ENCODE measurements at regions not wholly inside any gene's neighbourhood (a gene's known extent, or its start where the extent isn't known, plus 50 kb on each side); places are given as distances from the start of the nearest gene placed in this dataset.
"Not testable (repeated sequence)": the region's sequence is repeated elsewhere in the genome, so short reads cannot be mapped to it uniquely, and the experiment has no call there.

DNA sequence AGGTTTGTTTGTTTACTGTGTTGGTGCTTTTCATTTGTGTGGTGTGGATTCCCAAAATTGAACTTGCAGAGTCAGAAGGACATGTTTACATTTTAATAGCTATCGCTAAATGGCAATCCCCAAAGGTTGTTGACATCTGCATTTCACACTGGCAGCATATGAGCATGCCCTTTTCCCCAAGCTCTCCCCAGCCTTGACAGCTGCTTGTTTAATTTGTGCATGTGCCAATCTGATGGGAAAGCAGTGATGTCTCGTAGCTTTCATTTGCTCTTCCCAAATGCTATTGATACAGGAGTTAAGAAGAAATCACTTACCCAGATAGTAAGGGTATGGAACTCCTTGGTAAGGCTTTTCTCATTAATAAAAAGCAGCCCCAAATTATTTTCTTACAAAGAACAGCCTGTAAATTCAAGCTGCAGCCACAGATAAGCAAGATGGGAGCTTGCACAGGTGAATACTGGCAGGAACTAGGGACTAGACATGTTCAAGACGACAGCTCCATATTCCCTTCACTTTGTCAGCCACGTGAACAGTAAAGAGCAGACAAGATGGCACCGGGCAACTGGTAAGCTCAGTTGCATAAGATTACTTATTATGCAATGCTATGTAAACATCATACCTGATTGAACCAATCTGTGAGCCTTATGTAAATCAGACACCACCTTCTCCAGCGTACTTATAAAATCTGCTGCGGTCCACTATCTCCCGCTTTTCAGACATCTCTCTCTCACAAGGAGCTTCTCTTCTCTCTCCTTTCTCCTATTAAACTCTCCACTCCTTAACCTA lies 87.4 kb downstream of the IGLL5 start:
- in situ Hi-C loops (cut with MboI; ENCODE audit: low sequenced_read_pairs), result loop anchor here (25.0 kb wide), 2 partner anchors 312 to 412 kb away; no protein-coding TSS in a partner anchor

DNA sequence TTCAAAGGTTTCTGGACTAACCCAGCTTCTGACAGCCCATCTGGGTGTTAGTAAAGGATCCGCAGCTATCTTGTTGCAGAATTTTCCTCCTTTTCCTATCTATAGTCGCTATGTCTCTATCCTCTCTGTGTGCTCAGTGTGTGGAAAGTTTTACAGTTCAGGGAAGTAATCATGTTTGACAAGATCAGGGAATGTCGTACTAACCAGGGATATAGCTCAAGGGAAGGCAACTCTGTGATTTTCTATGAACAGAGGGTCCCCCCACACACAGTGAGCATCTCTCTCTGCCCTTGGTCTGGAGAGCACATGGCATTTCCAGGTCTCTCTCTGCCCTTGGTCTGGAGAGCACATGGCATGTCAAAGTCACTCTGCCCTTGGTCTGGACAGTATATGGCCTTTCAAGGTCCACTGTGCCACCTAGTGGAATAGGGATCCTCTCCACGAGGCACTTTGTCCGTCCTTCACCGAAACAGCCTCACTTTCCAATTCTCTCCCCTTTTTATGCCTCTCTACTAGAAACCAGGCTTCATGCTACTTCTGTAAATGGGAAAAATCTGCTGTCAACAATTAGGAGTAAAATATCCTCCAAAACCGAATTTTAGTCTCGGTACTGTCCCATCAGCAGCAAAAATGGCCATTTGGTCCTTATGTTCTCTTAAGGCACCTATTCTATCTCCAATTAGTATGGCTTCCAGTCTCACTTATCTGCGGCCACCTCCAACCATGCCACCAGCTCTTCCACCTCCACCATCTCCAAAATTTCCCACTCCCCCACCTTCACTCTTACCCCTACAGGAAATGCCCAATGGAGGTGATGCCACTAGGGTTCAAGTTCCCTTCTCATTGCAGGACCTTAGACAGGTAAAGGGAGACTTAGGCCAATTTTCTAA lies 88.7 kb downstream of the IGLL5 start:
- in situ Hi-C loops (cut with MboI; ENCODE audit: low sequenced_read_pairs), result no loop called here

GRCh38 chr22:22977479-22978200 lies 90.0 kb downstream of the IGLL5 start:
- in situ Hi-C loops (cut with MboI; ENCODE audit: low sequenced_read_pairs), result no loop called here

DNA sequence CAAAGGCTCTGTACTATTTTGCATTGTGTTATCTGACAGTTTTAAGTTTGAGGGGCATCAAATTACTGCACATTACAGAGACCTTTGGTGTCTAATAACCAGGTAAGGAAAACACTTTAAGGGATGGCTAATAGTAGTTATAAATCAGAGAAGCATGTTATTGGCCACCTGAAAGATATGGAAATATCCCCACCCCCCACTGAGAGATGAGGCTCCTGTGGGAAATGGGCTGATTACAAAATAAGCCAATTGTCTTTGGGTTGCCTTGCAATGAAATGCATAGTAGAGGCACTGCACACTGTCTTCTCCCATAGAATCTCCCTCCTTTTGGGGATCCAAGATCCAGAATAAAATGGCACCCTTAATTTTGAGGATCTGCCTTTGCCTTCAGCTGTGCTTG lies 91.0 kb downstream of the IGLL5 start:
- in situ Hi-C loops (cut with MboI; ENCODE audit: low sequenced_read_pairs), result no loop called here

DNA sequence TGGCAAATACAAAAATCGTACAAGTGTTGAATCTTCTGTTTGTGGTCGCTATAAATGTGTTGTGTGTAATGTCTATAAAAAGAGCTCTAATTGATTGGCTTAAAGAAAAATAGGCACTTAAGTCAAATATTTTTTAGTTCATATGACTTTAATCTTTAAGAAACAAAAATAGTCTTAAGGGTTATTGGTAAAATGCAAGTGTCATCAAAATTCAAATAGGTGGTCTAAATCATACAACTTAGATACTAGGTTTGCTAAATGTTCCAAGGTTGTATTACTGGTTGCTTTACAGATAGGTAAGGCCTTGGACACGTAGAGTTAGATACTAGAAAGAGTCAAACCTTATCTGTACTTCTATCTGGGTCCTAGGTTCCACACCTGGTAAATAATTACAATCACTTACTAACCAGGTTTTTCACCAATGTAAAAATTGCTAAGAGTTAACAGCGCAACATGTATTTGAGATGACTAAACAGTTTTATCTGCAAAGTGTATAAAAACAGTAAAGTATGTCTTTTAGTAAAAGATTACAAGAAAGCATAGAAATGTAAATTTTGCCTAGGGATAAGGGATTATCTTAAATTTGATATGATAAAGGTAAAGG lies 91.1 kb upstream of the GNAZ start:
- in situ Hi-C loops (cut with MboI; ENCODE audit: low sequenced_read_pairs), result no loop called here

DNA sequence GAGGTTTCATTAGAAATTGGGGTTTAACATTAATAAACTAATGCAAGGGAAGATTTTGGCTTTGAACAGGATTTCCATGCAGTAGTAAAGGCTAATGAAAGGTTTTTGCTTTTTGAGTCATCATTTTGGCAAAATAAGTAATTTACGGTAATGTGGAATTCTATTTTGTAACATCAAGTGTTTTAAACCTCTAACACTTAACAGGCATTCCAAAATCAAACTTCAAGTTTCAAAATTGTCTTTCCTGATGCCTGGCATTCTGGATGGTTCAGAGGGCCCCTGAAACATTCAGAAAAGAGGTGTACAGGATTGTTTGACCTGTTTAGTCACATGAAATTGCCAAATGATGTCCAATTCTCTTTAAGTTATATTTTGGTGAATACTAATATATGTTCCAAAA lies 90.4 kb upstream of the GNAZ start:
- in situ Hi-C loops (cut with MboI; ENCODE audit: low sequenced_read_pairs), result no loop called here

- in situ Hi-C loops (cut with MboI; ENCODE audit: low sequenced_read_pairs), result no loop called here
Observed at GRCh38 chr22:22981670-22982571, 88.4 kb upstream of the GNAZ start.

- in situ Hi-C loops (cut with MboI; ENCODE audit: low sequenced_read_pairs), result no loop called here
Observed at GRCh38 chr22:22982616-22983015, 87.7 kb upstream of the GNAZ start.

DNA sequence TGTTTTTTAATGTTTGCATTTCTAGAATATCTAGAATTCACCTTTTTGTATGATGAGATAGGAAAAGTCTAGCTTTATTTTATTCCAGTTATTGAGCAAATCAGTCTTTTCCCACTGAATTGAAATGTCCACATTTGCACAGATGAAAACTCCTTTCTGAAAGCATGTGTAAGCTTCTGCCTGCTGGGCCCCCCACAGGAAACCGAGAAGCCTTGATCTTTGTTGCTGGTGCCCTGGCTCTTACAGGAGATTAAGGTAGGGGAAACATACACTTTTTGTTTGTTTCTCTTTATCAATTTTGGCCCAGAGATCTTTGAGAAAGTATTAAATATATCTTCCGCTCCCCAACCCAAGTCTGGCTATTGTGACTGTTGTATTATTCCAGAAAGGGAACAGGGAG lies 87.2 kb upstream of the GNAZ start:
- in situ Hi-C loops (cut with MboI; ENCODE audit: low sequenced_read_pairs), result no loop called here

- in situ Hi-C loops (cut with MboI; ENCODE audit: low sequenced_read_pairs), result no loop called here
Observed at GRCh38 chr22:22983816-22984215, 86.5 kb upstream of the GNAZ start.

DNA sequence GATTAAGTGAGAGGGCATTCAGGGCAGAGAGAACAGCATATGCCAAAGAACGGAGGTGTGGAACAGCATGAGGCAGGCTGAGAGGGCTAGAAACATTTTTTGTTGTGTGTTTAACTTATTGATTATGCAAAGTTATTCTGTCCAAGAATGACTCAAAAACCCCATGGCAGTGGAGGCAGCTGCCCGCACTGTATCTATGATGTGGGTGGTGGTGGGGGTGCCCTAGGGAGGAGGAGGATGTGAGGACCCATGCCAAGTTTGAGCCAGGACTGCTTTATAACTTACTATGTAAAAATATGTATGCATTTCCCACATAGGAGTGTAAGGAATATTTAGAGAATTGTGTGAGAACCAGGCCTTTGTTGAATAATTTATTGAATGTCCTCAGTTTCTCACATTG lies 85.4 kb upstream of the GNAZ start:
- in situ Hi-C loops (cut with MboI; ENCODE audit: low sequenced_read_pairs), result no loop called here

DNA sequence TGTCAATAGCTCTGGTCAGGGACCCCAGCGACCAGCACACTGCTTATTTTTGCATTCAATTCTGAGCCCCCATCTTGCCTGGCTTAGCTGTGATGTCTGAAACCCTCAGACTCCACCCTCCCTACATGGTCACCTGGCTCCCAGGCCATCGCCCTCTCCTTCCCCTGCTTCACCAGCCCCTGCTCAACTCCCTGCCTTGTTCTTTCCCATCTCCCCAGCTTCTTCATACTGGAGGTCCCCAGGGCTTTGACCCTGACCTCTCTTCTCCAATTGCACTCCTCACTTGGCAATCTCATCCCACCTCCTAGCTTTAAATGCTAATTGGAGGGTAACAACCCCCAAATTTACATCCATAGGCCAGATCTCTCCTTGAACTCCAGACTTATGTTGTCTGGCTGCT lies 84.3 kb upstream of the GNAZ start:
- in situ Hi-C loops (cut with MboI; ENCODE audit: low sequenced_read_pairs), result no loop called here

GRCh38 chr22:22986640-22987039 lies 83.7 kb upstream of the GNAZ start:
- in situ Hi-C loops (cut with MboI; ENCODE audit: low sequenced_read_pairs), result no loop called here

DNA sequence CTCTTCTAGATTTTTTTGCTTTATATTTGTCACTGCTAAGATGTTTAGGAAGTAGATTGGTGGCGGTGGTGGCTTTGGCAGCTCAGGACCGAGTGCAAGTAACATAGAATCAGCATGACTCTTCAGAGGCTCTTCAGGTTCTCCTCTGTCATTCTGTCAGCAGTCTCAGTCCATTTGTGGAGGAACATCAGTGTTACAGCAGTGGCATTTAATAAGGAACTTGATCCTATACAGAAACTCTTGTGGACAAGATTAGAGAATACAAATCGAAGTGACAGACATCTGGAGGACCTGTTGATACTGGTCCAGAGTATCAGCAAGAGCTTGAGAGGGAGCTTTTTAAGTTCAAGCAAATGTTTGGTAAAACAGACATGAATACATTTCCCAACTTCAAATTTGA lies 82.2 kb upstream of the GNAZ start:
- in situ Hi-C loops (cut with MboI; ENCODE audit: low sequenced_read_pairs), result no loop called here

- in situ Hi-C loops (cut with MboI; ENCODE audit: low sequenced_read_pairs), result no loop called here
Observed at GRCh38 chr22:22988785-22989184, 81.5 kb upstream of the GNAZ start.

- in situ Hi-C loops (cut with MboI; ENCODE audit: low sequenced_read_pairs), result no loop called here
Observed at GRCh38 chr22:22989856-22990255, 80.5 kb upstream of the GNAZ start.

GRCh38 chr22:22990711-22991505 lies 79.4 kb upstream of the GNAZ start:
- in situ Hi-C loops (cut with MboI; ENCODE audit: low sequenced_read_pairs), result not testable (repeated sequence)

DNA sequence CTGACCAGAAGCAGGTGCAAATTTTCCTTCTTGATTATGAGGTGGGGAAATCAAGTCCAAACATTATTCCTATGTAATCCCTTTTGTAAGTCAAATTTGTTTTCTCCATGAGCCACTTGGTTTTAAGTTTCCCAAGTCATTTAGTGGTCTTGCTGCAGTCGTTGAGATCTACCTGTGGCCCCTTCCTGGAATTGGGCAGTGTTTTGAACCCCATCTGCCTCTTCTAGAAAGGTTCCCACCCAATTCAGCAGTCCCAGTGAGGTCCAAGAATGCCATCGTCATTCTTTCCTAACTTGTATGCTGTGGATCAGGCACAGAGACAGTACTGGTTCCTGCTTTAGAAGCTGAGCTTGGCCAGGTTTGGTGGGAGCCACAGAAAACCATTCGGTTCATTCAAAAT lies 77.8 kb upstream of the GNAZ start:
- in situ Hi-C loops (cut with MboI; ENCODE audit: low sequenced_read_pairs), result no loop called here

DNA sequence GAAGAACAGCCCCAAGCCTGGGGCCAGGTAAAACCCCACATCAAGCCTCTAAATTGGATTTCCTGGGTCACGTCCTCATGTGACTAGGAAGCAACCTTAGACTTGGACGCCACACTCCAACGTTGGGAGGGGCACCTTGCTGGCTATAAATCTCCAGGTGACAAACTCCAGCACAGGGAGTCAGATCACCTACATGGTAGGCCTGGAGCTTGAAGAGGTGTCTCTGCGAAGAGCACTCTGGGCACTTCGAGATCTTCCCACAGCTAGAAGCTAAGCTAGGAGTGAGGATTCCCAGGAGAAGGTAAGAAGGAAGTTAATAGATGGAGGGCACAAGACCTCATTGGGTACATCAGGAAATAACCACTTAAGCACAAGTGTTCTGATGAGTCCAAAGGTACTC lies 77.1 kb upstream of the GNAZ start:
- in situ Hi-C loops (cut with MboI; ENCODE audit: low sequenced_read_pairs), result no loop called here

All from HL-60/S4 (cell line).